ENCODE measurements at regions not wholly inside any gene's neighbourhood (a gene's known extent, or its start where the extent isn't known, plus 50 kb on each side); places are given as distances from the start of the nearest gene placed in this dataset.

DNA sequence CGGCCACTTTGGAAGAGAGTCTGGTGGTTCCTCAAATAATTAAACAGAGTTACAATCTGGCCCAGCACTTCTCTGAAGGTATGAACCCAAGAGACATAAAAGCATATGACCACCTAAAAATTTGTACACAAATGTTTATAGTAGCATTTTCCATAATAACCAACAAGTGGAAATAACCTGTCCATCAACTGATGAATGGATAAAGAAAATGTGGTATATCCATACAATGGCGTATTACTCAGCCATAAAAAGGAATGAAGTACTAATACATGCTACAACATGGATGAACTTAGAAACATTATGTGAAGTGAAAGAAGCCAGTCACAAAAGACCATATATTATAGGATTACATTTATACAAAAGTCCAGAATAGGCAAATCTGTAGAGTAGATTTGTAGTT is 76.0 kb upstream of the RGPD5 start:
- H3K4me1 Mint-ChIP-seq (ENCODE audit: low read depth, unreplicated experiment) = peaks cover 22% of the 10 kb centered on the region
- ChIA-PET POLR2A (no interaction called here), CTCF (no interaction called here)
- TF ChIP-seq, protein P1, sequence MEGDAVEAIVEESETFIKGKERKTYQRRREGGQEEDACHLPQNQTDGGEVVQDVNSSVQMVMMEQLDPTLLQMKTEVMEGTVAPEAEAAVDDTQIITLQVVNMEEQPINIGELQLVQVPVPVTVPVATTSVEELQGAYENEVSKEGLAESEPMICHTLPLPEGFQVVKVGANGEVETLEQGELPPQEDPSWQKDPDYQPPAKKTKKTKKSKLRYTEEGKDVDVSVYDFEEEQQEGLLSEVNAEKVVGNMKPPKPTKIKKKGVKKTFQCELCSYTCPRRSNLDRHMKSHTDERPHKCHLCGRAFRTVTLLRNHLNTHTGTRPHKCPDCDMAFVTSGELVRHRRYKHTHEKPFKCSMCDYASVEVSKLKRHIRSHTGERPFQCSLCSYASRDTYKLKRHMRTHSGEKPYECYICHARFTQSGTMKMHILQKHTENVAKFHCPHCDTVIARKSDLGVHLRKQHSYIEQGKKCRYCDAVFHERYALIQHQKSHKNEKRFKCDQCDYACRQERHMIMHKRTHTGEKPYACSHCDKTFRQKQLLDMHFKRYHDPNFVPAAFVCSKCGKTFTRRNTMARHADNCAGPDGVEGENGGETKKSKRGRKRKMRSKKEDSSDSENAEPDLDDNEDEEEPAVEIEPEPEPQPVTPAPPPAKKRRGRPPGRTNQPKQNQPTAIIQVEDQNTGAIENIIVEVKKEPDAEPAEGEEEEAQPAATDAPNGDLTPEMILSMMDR (IDR thresholded peaks at IDR 0.05; ENCODE audit: insufficient read depth in 1 of 2, low read depth in 1 of 2, low read length in 1 of 2, severe bottlenecking in 1 of 2, unreplicated experiment in 1 of 2) = no peak
- no peaks in the 10 kb centered on the region for H3K27me3 ChIP-seq (replicated peaks; ENCODE audit: control insufficient read depth, insufficient read depth, low read length)
- peaks cover 9% of the 10 kb centered on the region for H3K9me3 ChIP-seq
- peaks cover 25% of the 10 kb centered on the region for H3K4me1 ChIP-seq
- H3K4me3 Mint-ChIP-seq (ENCODE audit: unreplicated experiment) = no peak overlapping the region
- H3K36me3 Mint-ChIP-seq (ENCODE audit: insufficient read depth, unreplicated experiment) = no peaks in the 10 kb centered on the region
- H3K27me3 Mint-ChIP-seq (ENCODE audit: insufficient read depth, unreplicated experiment) = no peaks in the 10 kb centered on the region
- no TSS peak for BruUV-seq (replicated peaks)
- H3K9me3 Mint-ChIP-seq (ENCODE audit: unreplicated experiment) = peaks cover 6% of the 10 kb centered on the region
- H3K4me3 ChIP-seq (ENCODE audit: low read depth, low read length) = no peak overlapping the region
- no peak overlapping the region for H3K27ac Mint-ChIP-seq (ENCODE audit: unreplicated experiment)
- intact Hi-C loops (cut with micrococcal nuclease; ENCODE audit: unreplicated experiment) = no loop called here
- no peak for DNase-seq
- no peaks in the 10 kb centered on the region for H3K36me3 ChIP-seq (ENCODE audit: control insufficient read depth, insufficient read depth, low read length)

DNA sequence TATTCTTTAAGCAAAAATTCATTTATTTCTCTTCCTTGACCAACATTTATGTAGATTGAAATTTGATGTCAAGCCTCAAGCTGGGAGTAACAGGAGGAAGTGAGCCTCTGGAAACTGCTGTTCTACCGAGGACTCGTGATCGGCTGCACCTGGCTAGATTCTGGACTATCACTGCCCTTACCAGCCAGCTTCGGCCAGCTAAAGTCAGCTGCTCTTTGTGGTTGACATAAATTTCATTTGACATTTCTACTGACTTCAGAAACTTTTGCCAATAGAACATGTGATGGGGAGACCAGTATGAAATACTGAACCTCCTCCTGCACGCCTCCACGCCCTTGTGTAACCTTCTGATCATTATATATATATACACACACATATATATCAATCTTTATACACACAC is 74.2 kb upstream of the RGPD5 start:
- ChIA-PET POLR2A (no interaction called here), CTCF (no interaction called here)
- TF ChIP-seq, protein P1 (IDR thresholded peaks at IDR 0.05; ENCODE audit: insufficient read depth in 1 of 2, low read depth in 1 of 2, low read length in 1 of 2, severe bottlenecking in 1 of 2, unreplicated experiment in 1 of 2) = no peak
- Mint-ChIP-seq H3K27ac (ENCODE audit: unreplicated experiment) (no peak overlapping the region), H3K36me3 (ENCODE audit: insufficient read depth, unreplicated experiment) (no peaks in the 10 kb centered on the region), H3K4me1 (ENCODE audit: low read depth, unreplicated experiment) (peaks cover 22% of the 10 kb centered on the region), H3K4me3 (ENCODE audit: unreplicated experiment) (no peak overlapping the region), H3K27me3 (ENCODE audit: insufficient read depth, unreplicated experiment) (no peaks in the 10 kb centered on the region), H3K9me3 (ENCODE audit: unreplicated experiment) (peaks cover 6% of the 10 kb centered on the region)
- Histone ChIP-seq H3K9me3 (peaks cover 9% of the 10 kb centered on the region), H3K36me3 (ENCODE audit: control insufficient read depth, insufficient read depth, low read length) (no peaks in the 10 kb centered on the region), H3K27me3 (replicated peaks; ENCODE audit: control insufficient read depth, insufficient read depth, low read length) (no peaks in the 10 kb centered on the region), H3K4me1 (peaks cover 25% of the 10 kb centered on the region), H3K4me3 (ENCODE audit: low read depth, low read length) (no peak overlapping the region)
- DNase-seq = peak in 1 of 2 experiments; percentile 24
- no TSS peak for BruUV-seq (replicated peaks)
- intact Hi-C loops (cut with micrococcal nuclease; ENCODE audit: unreplicated experiment) = no loop called here

DNA sequence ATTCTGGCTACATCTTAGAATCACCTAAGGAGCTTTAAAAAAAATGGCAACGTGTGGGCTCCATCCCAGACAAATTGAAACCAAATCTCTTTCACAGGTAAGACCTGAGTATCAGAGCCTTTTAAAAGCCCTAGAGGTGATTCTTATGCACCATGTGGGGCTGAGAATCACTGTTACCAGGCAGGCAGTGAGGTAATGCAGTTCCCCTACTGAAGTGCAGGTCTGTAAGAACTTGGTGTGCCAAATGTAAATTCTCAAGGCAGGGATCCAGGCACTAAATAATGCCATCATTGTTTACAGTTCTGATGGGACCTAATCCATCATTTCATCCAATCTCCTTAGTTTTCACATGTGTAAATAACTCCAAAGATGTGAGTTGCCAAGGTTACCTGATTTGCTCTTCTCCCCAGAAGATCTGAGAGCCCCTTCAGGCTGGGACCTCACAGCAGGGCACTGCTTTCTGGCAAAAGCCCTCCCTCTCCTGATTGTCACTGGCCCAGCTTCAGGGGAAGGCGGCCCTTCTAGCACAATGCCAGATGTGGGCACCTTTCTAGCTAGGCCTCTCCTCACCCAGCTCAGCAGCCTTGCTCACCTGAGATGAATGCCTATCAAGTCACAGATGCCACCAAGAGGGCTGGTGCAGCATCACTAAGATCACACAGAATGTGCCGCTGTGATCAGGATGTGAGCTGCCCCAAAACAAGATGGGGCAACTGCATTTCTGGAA is 73.6 kb upstream of the RGPD5 start:
- DNase-seq = peak in 1 of 2 experiments; percentile 22
- H3K9me3 ChIP-seq = peaks cover 9% of the 10 kb centered on the region
- no peaks in the 10 kb centered on the region for H3K36me3 Mint-ChIP-seq (ENCODE audit: insufficient read depth, unreplicated experiment)
- H3K27me3 ChIP-seq (replicated peaks; ENCODE audit: control insufficient read depth, insufficient read depth, low read length) = no peaks in the 10 kb centered on the region
- intact Hi-C loops (cut with micrococcal nuclease; ENCODE audit: unreplicated experiment) = no loop called here
- CTCF ChIA-PET = interaction anchor here (1.0 to 1.2 kb wide), 2 partner anchors 15 to 58 kb away, joined by 3 read pairs; no protein-coding TSS in a partner anchor
- peaks cover 19% of the 10 kb centered on the region for H3K4me1 ChIP-seq
- no peak overlapping the region for H3K4me3 Mint-ChIP-seq (ENCODE audit: unreplicated experiment)
- no TSS peak for BruUV-seq (replicated peaks)
- no peak overlapping the region for H3K4me3 ChIP-seq (ENCODE audit: low read depth, low read length)
- peaks cover 6% of the 10 kb centered on the region for H3K9me3 Mint-ChIP-seq (ENCODE audit: unreplicated experiment)
- no peaks in the 10 kb centered on the region for H3K27me3 Mint-ChIP-seq (ENCODE audit: insufficient read depth, unreplicated experiment)
- no peaks in the 10 kb centered on the region for H3K36me3 ChIP-seq (ENCODE audit: control insufficient read depth, insufficient read depth, low read length)
- peaks cover 21% of the 10 kb centered on the region for H3K4me1 Mint-ChIP-seq (ENCODE audit: low read depth, unreplicated experiment)
- POLR2A ChIA-PET = no interaction called here
- TF ChIP-seq, protein P1 (IDR thresholded peaks at IDR 0.05; ENCODE audit: insufficient read depth in 1 of 2, low read depth in 1 of 2, low read length in 1 of 2, severe bottlenecking in 1 of 2, unreplicated experiment in 1 of 2) = no peak
- no peak overlapping the region for H3K27ac Mint-ChIP-seq (ENCODE audit: unreplicated experiment)
